ENCODE measurements at regions not wholly inside any gene's neighbourhood (a gene's known extent, or its start where the extent isn't known, plus 50 kb on each side); places are given as distances from the start of the nearest gene placed in this dataset.

DNA sequence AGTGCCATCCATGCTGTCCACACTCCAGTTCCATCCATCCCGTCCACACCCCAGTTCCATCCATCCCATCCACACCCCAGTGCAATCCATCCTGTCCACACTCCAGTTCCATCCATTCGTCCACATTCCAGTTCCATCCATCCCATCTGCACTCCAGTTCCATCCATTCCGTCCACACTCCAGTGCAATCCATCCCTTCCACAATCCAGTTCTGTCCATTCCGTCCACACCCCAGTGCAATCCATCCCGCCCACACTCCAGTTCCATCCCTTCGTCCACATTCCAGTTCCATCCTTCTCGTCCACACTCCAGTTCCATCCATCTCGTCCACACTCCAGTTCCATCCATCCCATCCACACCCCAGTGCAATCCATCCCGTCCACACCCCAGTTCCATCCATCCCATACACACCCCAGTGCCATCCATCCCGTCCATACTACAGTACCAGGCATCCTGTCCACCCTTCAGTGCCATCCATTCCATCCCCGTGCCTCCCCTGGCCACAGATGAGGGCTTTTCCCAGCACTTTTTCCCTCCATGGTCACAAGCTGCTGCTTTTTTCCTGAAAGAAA lies 704.0 kb downstream of the BRD1 start:
- no peak for TF ChIP-seq HNF4A (CRISPR knock-in tag; IDR thresholded peaks at IDR 0.05)
- TF ChIP-seq ZNF281 (CRISPR knock-in tag; IDR thresholded peaks at IDR 0.05; ENCODE audit: borderline replicate concordance) = no peak

Data from HepG2 (cell line).